HepG2 (cell line): ENCODE measurements at regions not wholly inside any gene's neighbourhood (a gene's known extent, or its start where the extent isn't known, plus 50 kb on each side); places are given as distances from the start of the nearest gene placed in this dataset.

ENCODE experiments used
- ATAC-seq: fragments of 200-7000 bp; cut with Tn5 transposase; 3 replicates; pipeline ENCODE4 v1.9.1; 2020; ENCODE audit warnings: mild to moderate bottlenecking, moderate library complexity
- BruUV-seq: library from RNA; stranded (reverse); fragments of 400-500 nt; replicated peaks from 2 replicates; lab custom pipeline; 2021; lab: Mats Ljungman, UMichigan
- CTCF ChIA-PET: fragments of 300-600 bp; formaldehyde crosslinking; extraction: SDS; loops from one replicate; lab custom pipeline; 2021; ENCODE audit warnings: low total read pairs, inconsistent platforms, low intra/inter-chr PET ratio; lab: Yijun Ruan, JAX
- POLR2A ChIA-PET: fragments of 350-600 bp; sonication (Branson Sonifier 250); formaldehyde crosslinking; loops from one replicate; lab custom pipeline; 2020; ENCODE audit warnings: antibody characterized with exemption, inconsistent platforms; lab: Yijun Ruan, JAX
- DNase-seq: peaks from one replicate; pipeline ENCODE4 v3.0.0-alpha.2; 2015; ENCODE audit warnings: low spot score
- FAIRE-seq: peaks from 3 replicates; lab custom pipeline; 2011; peaks lifted over from hg19 to GRCh38; lab: Jason Lieb, UNC
- H2AFZ ChIP-seq: one replicate; pipeline ENCODE4 v1.6.1; 2011; ENCODE audit warnings: low read length, inconsistent platforms
- H3K27ac ChIP-seq: fragments of 300-600 bp; 3 replicates; pipeline ENCODE4 v1.8.0; 2011; ENCODE audit warnings: mixed run types, mild to moderate bottlenecking, mixed read lengths, low read length, inconsistent platforms; ENCODE audit not compliant: insufficient read depth; ENCODE audit errors: extremely low read length
- H3K27me3 ChIP-seq, 2 experiments: fragments of 200-600 bp in 1 of 2; 2 replicates in 1 of 2; 3 replicates in 1 of 2; pipeline versions ENCODE4 v1.6.0 to v1.8.0; 2011; ENCODE audit warnings: low read length in 2 of 2, mild to moderate bottlenecking in 2 of 2, moderate library complexity in 2 of 2, inconsistent platforms in 1 of 2; ENCODE audit not compliant: insufficient read depth in 2 of 2, control insufficient read depth in 1 of 2
- H3K36me3 ChIP-seq, 2 experiments: fragments of 200-600 bp in 1 of 2; replicated peaks in 1 of 2; 2 replicates in 1 of 2; 3 replicates in 1 of 2; pipeline versions ENCODE4 v1.5.1 to v1.8.0; 2011; ENCODE audit warnings: low read length in 2 of 2, inconsistent platforms in 1 of 2; ENCODE audit not compliant: insufficient read depth in 2 of 2, control insufficient read depth in 1 of 2
- H3K4me1 ChIP-seq: 2 replicates; pipeline ENCODE4 v1.5.1; 2012; ENCODE audit warnings: low read length, inconsistent platforms; ENCODE audit not compliant: insufficient read depth
- H3K4me2 ChIP-seq: 2 replicates; pipeline ENCODE4 v1.6.0; 2011; ENCODE audit warnings: low read depth, low read length, inconsistent platforms
- H3K4me3 ChIP-seq, 3 experiments: fragments of 200-600 bp in 1 of 3; sonication (generic), shearing (Covaris generic) in 1 of 3; replicated peaks in 1 of 3; 2 replicates each; pipeline ENCODE4 v1.5.1; 2011 to 2016; ENCODE audit warnings: low read length in 3 of 3, inconsistent platforms in 2 of 3, low read depth in 2 of 3, mild to moderate bottlenecking in 2 of 3, control low read depth in 1 of 3, mixed read lengths in 1 of 3; ENCODE audit not compliant: insufficient read depth in 1 of 3
- H3K79me2 ChIP-seq: one replicate; pipeline ENCODE4 v1.6.1; 2011; ENCODE audit warnings: low read length, inconsistent platforms; ENCODE audit not compliant: insufficient read depth
- H3K9ac ChIP-seq: 2 replicates; pipeline ENCODE4 v1.6.0; 2011; ENCODE audit warnings: mild to moderate bottlenecking, low read depth, low read length, inconsistent platforms; ENCODE audit not compliant: insufficient read depth
- H3K9me3 ChIP-seq: 2 replicates; pipeline ENCODE4 v1.5.1; 2012; ENCODE audit warnings: mild to moderate bottlenecking, low read length
- H4K20me1 ChIP-seq: 2 replicates; pipeline ENCODE4 v1.6.0; 2011; ENCODE audit warnings: inconsistent platforms, mild to moderate bottlenecking, low read length, moderate library complexity; ENCODE audit not compliant: insufficient read depth
- ATRX ChIP-seq: sonication (generic); formaldehyde crosslinking; IDR thresholded peaks from 2 replicates; pipeline ENCODE4 v1.4.0; 2020; ENCODE audit warnings: missing genetic modification reagents, borderline replicate concordance
- HNRNPL ChIP-seq: fragments of 200-400 bp; formaldehyde crosslinking; IDR thresholded peaks from 2 replicates; pipeline ENCODE4 v1.6.1; 2017; ENCODE audit warnings: mild to moderate bottlenecking, low read depth, low read length
- HOXA7 ChIP-seq: sonication (generic); formaldehyde crosslinking; IDR thresholded peaks from 2 replicates; pipeline ENCODE4 v1.8.1; 2022; ENCODE audit warnings: mild to moderate bottlenecking, missing genetic modification reagents, moderate library complexity
- MED8 ChIP-seq: sonication (generic); formaldehyde crosslinking; IDR thresholded peaks from 2 replicates; pipeline ENCODE4 v1.8.1; 2023; ENCODE audit warnings: mild to moderate bottlenecking, missing genetic modification reagents; ENCODE audit not compliant: insufficient replicate concordance
- MTA3 ChIP-seq: sonication (generic); formaldehyde crosslinking; IDR thresholded peaks from 2 replicates; pipeline ENCODE4 v1.4.0; 2020; ENCODE audit warnings: missing genetic modification reagents
- RBM39 ChIP-seq: fragments of 200-400 bp; formaldehyde crosslinking; IDR thresholded peaks from one replicate; pipeline ENCODE4 v1.6.1; 2018; ENCODE audit warnings: antibody characterized with exemption, mild to moderate bottlenecking, low read depth, low read length; ENCODE audit not compliant: poor library complexity, severe bottlenecking
- RXRA ChIP-seq: sonication (generic); formaldehyde crosslinking; IDR thresholded peaks from 2 replicates; pipeline ENCODE4 v1.5.1; 2020; ENCODE audit warnings: missing genetic modification reagents
- SMARCC2 ChIP-seq: fragments of 450-650 bp; IDR thresholded peaks from 2 replicates; pipeline ENCODE4 v1.6.1; 2017; ENCODE audit warnings: antibody characterized with exemption, mild to moderate bottlenecking
- SMARCE1 ChIP-seq: fragments of 450-650 bp; IDR thresholded peaks from 2 replicates; pipeline ENCODE4 v1.6.1; 2017; ENCODE audit warnings: borderline replicate concordance
- ZNF34 ChIP-seq: sonication (generic); formaldehyde crosslinking; IDR thresholded peaks from 2 replicates; pipeline ENCODE4 v1.4.0; 2020; ENCODE audit warnings: mild to moderate bottlenecking, missing genetic modification reagents, borderline replicate concordance
- ZNF432 ChIP-seq: sonication (generic); formaldehyde crosslinking; IDR thresholded peaks from 2 replicates; pipeline ENCODE4 v1.5.0; 2020; ENCODE audit warnings: missing genetic modification reagents, mild to moderate bottlenecking, borderline replicate concordance
- ZNF570 ChIP-seq: sonication (generic); formaldehyde crosslinking; IDR thresholded peaks from 2 replicates; pipeline ENCODE4 v1.4.0; 2020; ENCODE audit warnings: mild to moderate bottlenecking, missing genetic modification reagents, borderline replicate concordance
- WGBS: methylation state at CpG from one replicate; pipeline ENCODE4 v1.1.6; 2017; ENCODE audit warnings: low lambda C conversion rate; 5-methylcytosine and 5-hydroxymethylcytosine counted together
- in situ Hi-C: cut with HindIII; loops from 2 replicates; pipeline ENCODE4 v1.10.0; 2017; ENCODE audit warnings: low pct_unique_long_range_greater_than_20kb; ENCODE audit not compliant: extremely low pct_ligation_motif_present
- intact Hi-C: fragments of 100-400 bp; cut with micrococcal nuclease; formaldehyde crosslinking; loops from one replicate; pipeline ENCODE4 v1.10.0; 2022; ENCODE audit not compliant: unreplicated experiment
- TF ChIP-seq, protein P1 (sequence below): sonication (generic); formaldehyde crosslinking; IDR thresholded peaks from 2 replicates; pipeline ENCODE4 v1.4.0; 2020; ENCODE audit warnings: missing genetic modification reagents
- TF ChIP-seq, protein P2 (sequence below): sonication (generic); formaldehyde crosslinking; IDR thresholded peaks from 2 replicates; pipeline ENCODE4 v1.8.0; 2022; ENCODE audit warnings: missing genetic modification reagents, mild to moderate bottlenecking, inconsistent platforms, borderline replicate concordance
- TF ChIP-seq, protein P3 (sequence below): sonication (generic); formaldehyde crosslinking; IDR thresholded peaks from 2 replicates; pipeline ENCODE4 v1.4.0; 2020; ENCODE audit warnings: missing genetic modification reagents
- TF ChIP-seq, protein P4 (sequence below): sonication (generic); formaldehyde crosslinking; IDR thresholded peaks from 2 replicates; pipeline ENCODE4 v1.5.1; 2020; ENCODE audit warnings: mild to moderate bottlenecking, missing genetic modification reagents, moderate library complexity

DNA sequence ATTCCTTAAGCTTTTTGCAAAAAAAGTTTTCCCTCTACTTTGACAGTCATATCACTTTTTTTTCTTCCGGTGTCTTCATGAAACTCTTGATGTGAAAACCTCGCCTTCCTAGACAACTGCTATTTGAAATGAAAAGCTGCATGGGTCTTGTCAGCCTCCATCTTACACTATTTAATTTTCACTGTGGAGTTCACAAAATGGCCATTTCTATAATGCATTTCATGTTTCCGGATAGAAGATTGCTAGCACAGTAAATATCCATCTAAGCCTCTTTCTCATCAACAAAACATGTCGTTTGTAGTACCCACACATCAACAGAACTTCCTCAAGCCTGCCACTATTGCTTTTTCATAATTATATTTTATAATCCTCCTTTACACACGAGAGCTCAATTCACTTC lies 204.9 kb upstream of the ID4 start:
- H3K9ac ChIP-seq = no peak overlapping the region
- DNase-seq = no peak
- CTCF ChIA-PET = no interaction called here
- no peaks in the 10 kb centered on the region for H3K79me2 ChIP-seq
- H4K20me1 ChIP-seq = no peaks in the 10 kb centered on the region
- no peaks in the 10 kb centered on the region for H3K27me3 ChIP-seq
- no peak overlapping the region for H3K4me2 ChIP-seq
- no peaks in the 10 kb centered on the region for H3K36me3 ChIP-seq
- H3K4me1 ChIP-seq = no peaks in the 10 kb centered on the region
- H3K27ac ChIP-seq = no peak overlapping the region
- no peak for TF ChIP-seq SMARCE1
- TF ChIP-seq ZNF34 (CRISPR knock-in tag) = no peak
- TF ChIP-seq, protein P1, sequence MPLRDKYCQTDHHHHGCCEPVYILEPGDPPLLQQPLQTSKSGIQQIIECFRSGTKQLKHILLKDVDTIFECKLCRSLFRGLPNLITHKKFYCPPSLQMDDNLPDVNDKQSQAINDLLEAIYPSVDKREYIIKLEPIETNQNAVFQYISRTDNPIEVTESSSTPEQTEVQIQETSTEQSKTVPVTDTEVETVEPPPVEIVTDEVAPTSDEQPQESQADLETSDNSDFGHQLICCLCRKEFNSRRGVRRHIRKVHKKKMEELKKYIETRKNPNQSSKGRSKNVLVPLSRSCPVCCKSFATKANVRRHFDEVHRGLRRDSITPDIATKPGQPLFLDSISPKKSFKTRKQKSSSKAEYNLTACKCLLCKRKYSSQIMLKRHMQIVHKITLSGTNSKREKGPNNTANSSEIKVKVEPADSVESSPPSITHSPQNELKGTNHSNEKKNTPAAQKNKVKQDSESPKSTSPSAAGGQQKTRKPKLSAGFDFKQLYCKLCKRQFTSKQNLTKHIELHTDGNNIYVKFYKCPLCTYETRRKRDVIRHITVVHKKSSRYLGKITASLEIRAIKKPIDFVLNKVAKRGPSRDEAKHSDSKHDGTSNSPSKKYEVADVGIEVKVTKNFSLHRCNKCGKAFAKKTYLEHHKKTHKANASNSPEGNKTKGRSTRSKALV (CRISPR knock-in tag) = no peak
- TF ChIP-seq RXRA (CRISPR knock-in tag) = no peak
- TF ChIP-seq, protein P2, sequence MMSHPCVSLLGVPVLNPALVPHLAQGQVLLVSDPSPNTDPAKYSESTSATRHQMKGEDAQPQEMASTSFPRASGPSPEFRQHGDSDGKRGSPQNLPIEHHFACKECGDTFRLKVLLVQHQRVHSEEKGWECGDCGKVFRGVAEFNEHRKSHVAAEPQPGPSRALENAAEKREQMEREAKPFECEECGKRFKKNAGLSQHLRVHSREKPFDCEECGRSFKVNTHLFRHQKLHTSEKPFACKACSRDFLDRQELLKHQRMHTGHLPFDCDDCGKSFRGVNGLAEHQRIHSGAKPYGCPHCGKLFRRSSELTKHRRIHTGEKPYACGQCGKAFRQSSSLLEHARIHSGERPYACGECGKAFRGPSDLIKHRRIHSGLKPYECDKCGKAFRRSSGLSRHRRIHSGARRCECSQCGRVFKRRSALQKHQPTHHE (CRISPR knock-in tag) = no peak
- TF ChIP-seq MTA3 (CRISPR knock-in tag) = no peak
- TF ChIP-seq ZNF570 (CRISPR knock-in tag) = no peak
- no peak for TF ChIP-seq ATRX (CRISPR knock-in tag)
- no peak for TF ChIP-seq HNRNPL
- TF ChIP-seq, protein P3, sequence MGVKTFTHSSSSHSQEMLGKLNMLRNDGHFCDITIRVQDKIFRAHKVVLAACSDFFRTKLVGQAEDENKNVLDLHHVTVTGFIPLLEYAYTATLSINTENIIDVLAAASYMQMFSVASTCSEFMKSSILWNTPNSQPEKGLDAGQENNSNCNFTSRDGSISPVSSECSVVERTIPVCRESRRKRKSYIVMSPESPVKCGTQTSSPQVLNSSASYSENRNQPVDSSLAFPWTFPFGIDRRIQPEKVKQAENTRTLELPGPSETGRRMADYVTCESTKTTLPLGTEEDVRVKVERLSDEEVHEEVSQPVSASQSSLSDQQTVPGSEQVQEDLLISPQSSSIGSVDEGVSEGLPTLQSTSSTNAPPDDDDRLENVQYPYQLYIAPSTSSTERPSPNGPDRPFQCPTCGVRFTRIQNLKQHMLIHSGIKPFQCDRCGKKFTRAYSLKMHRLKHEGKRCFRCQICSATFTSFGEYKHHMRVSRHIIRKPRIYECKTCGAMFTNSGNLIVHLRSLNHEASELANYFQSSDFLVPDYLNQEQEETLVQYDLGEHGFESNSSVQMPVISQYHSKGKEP (CRISPR knock-in tag) = no peak
- no peak for TF ChIP-seq HOXA7 (CRISPR knock-in tag)
- TF ChIP-seq ZNF432 (CRISPR knock-in tag) = no peak
- TF ChIP-seq MED8 (CRISPR knock-in tag) = no peak
- TF ChIP-seq SMARCC2 = no peak
- TF ChIP-seq, protein P4, sequence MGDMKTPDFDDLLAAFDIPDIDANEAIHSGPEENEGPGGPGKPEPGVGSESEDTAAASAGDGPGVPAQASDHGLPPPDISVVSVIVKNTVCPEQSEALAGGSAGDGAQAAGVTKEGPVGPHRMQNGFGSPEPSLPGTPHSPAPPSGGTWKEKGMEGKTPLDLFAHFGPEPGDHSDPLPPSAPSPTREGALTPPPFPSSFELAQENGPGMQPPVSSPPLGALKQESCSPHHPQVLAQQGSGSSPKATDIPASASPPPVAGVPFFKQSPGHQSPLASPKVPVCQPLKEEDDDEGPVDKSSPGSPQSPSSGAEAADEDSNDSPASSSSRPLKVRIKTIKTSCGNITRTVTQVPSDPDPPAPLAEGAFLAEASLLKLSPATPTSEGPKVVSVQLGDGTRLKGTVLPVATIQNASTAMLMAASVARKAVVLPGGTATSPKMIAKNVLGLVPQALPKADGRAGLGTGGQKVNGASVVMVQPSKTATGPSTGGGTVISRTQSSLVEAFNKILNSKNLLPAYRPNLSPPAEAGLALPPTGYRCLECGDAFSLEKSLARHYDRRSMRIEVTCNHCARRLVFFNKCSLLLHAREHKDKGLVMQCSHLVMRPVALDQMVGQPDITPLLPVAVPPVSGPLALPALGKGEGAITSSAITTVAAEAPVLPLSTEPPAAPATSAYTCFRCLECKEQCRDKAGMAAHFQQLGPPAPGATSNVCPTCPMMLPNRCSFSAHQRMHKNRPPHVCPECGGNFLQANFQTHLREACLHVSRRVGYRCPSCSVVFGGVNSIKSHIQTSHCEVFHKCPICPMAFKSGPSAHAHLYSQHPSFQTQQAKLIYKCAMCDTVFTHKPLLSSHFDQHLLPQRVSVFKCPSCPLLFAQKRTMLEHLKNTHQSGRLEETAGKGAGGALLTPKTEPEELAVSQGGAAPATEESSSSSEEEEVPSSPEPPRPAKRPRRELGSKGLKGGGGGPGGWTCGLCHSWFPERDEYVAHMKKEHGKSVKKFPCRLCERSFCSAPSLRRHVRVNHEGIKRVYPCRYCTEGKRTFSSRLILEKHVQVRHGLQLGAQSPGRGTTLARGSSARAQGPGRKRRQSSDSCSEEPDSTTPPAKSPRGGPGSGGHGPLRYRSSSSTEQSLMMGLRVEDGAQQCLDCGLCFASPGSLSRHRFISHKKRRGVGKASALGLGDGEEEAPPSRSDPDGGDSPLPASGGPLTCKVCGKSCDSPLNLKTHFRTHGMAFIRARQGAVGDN (CRISPR knock-in tag) = no peak
- no peak for TF ChIP-seq RBM39
- WGBS = 22% methylated on average over 5 of the region's 5 CpGs
- H3K9me3 ChIP-seq = no peaks in the 10 kb centered on the region
- BruUV-seq = no TSS peak
- POLR2A ChIA-PET = no interaction called here
- no peak overlapping the region for H2AFZ ChIP-seq
- H3K4me3 ChIP-seq = no peak overlapping the region
- in situ Hi-C loops = no loop called here
- no peak for FAIRE-seq
- intact Hi-C loops = no loop called here
- no peak for ATAC-seq
